ENCODE measurements at regions not wholly inside any gene's neighbourhood (a gene's known extent, or its start where the extent isn't known, plus 50 kb on each side); places are given as distances from the start of the nearest gene placed in this dataset.

GRCh38 chr5:58116346-58116745, 343.5 kb downstream of the PLK2 start:
- no peak for DNase-seq (ENCODE audit: low read depth)
- no peaks in the 10 kb centered on the region for H3K27me3 ChIP-seq (ENCODE audit: control insufficient read depth, insufficient read depth, low read length)
- CTCF ChIA-PET, result interaction anchor here (1.2 to 2.1 kb wide), 2 partner anchors 9 to 11 kb away, joined by 5 to 6 read pairs; no protein-coding TSS in a partner anchor
- POLR2A ChIA-PET, result no interaction called here
- no peak for TF ChIP-seq CTCF (IDR thresholded peaks at IDR 0.05; ENCODE audit: insufficient read depth, low read depth, low read length)
- no peak overlapping the region for H3K4me3 ChIP-seq (ENCODE audit: low read depth, low read length)
- H3K36me3 ChIP-seq (ENCODE audit: control insufficient read depth, insufficient read depth, low read length), result no peaks in the 10 kb centered on the region

- ChIA-PET POLR2A (no interaction called here), CTCF (interaction anchor here (1.2 to 2.1 kb wide), 2 partner anchors 9 to 11 kb away, joined by 5 to 6 read pairs; no protein-coding TSS in a partner anchor)
- Histone ChIP-seq H3K27me3 (ENCODE audit: control insufficient read depth, insufficient read depth, low read length) (no peaks in the 10 kb centered on the region), H3K4me3 (ENCODE audit: low read depth, low read length) (no peak overlapping the region), H3K36me3 (ENCODE audit: control insufficient read depth, insufficient read depth, low read length) (no peaks in the 10 kb centered on the region)
- TF ChIP-seq CTCF (IDR thresholded peaks at IDR 0.05; ENCODE audit: insufficient read depth, low read depth, low read length), result no peak
- no peak for DNase-seq (ENCODE audit: low read depth)
Measured at GRCh38 chr5:58115811-58116210, 344.1 kb downstream of the PLK2 start.

GRCh38 chr5:58114324-58114723, 345.6 kb downstream of the PLK2 start:
- DNase-seq (ENCODE audit: low read depth), result no peak
- TF ChIP-seq CTCF (IDR thresholded peaks at IDR 0.05; ENCODE audit: insufficient read depth, low read depth, low read length), result no peak
- ChIA-PET CTCF (interaction anchor here (0.8 to 0.9 kb wide), 2 partner anchors 8 to 28 kb away, joined by 3 read pairs; no protein-coding TSS in a partner anchor), POLR2A (no interaction called here)
- Histone ChIP-seq H3K4me3 (ENCODE audit: low read depth, low read length) (no peak overlapping the region), H3K36me3 (ENCODE audit: control insufficient read depth, insufficient read depth, low read length) (no peaks in the 10 kb centered on the region), H3K27me3 (ENCODE audit: control insufficient read depth, insufficient read depth, low read length) (no peaks in the 10 kb centered on the region)

GRCh38 chr5:58113172-58113571, 346.7 kb downstream of the PLK2 start:
- ChIA-PET CTCF (interaction anchor here (0.5 to 1.4 kb wide), 3 partner anchors 10 to 815 kb away, joined by 3 to 6 read pairs (median 3); no protein-coding TSS in a partner anchor), POLR2A (no interaction called here)
- Histone ChIP-seq H3K27me3 (ENCODE audit: control insufficient read depth, insufficient read depth, low read length) (no peaks in the 10 kb centered on the region), H3K4me3 (ENCODE audit: low read depth, low read length) (no peak overlapping the region), H3K36me3 (ENCODE audit: control insufficient read depth, insufficient read depth, low read length) (no peaks in the 10 kb centered on the region)
- TF ChIP-seq CTCF (IDR thresholded peaks at IDR 0.05; ENCODE audit: insufficient read depth, low read depth, low read length), result no peak
- no peak for DNase-seq (ENCODE audit: low read depth)

- CTCF ChIA-PET, result no interaction called here
- Histone ChIP-seq H3K4me3 (ENCODE audit: low read depth, low read length) (no peak overlapping the region), H3K27me3 (ENCODE audit: control insufficient read depth, insufficient read depth, low read length) (no peaks in the 10 kb centered on the region), H3K36me3 (ENCODE audit: control insufficient read depth, insufficient read depth, low read length) (no peaks in the 10 kb centered on the region)
- no peak for DNase-seq (ENCODE audit: low read depth)
- POLR2A ChIA-PET, result no interaction called here
- TF ChIP-seq CTCF (IDR thresholded peaks at IDR 0.05; ENCODE audit: insufficient read depth, low read depth, low read length), result no peak
Measured at GRCh38 chr5:58108511-58108910, 351.4 kb downstream of the PLK2 start.

Data from BJ (cell line).